H1 (cell line): ENCODE measurements at regions not wholly inside any gene's neighbourhood (a gene's known extent, or its start where the extent isn't known, plus 50 kb on each side); places are given as distances from the start of the nearest gene placed in this dataset.

ENCODE experiments used
- CTCF ChIA-PET: fragments of 300-600 bp; sonication (Branson Sonifier 250); formaldehyde crosslinking; loops from one replicate; lab custom pipeline; 2021; ENCODE audit not compliant: partially characterized antibody; lab: Charles Lee
- POLR2A ChIA-PET: fragments of 300-600 bp; sonication (Branson Sonifier 250); formaldehyde crosslinking; loops from one replicate; lab custom pipeline; 2021; ENCODE audit warnings: inconsistent platforms; ENCODE audit not compliant: partially characterized antibody; lab: Charles Lee
- DNase-seq, 2 experiments: peaks; one replicate each; pipeline versions ENCODE4 v3.0.0 to v3.0.0-alpha.2; 2010 to 2022; ENCODE audit warnings: low spot score in 2 of 2, low read depth in 1 of 2, mixed read lengths in 1 of 2
- FAIRE-seq: peaks from 2 replicates; lab custom pipeline; 2011; peaks lifted over from hg19 to GRCh38; lab: Jason Lieb, UNC
- H2AFZ ChIP-seq: 2 replicates; pipeline ENCODE4 v1.8.1; 2012; ENCODE audit warnings: low read length, inconsistent platforms
- H2AK5ac ChIP-seq: 2 replicates; pipeline ENCODE4 v1.6.1; 2013; ENCODE audit warnings: low read depth, low read length
- H2BK120ac ChIP-seq: replicated peaks from 2 replicates; pipeline ENCODE3; 2013; ENCODE audit warnings: low read depth, low read length, inconsistent platforms
- H2BK12ac ChIP-seq: 2 replicates; pipeline ENCODE4 v1.6.1; 2013; ENCODE audit warnings: low read depth, low read length
- H2BK15ac ChIP-seq: 2 replicates; pipeline ENCODE4 v1.6.1; 2013; ENCODE audit warnings: low read length
- H2BK20ac ChIP-seq: 2 replicates; pipeline ENCODE4 v1.6.1; 2013; ENCODE audit warnings: low read length
- H2BK5ac ChIP-seq: 2 replicates; pipeline ENCODE4 v1.6.1; 2013; ENCODE audit warnings: low read depth, low read length
- H3K14ac ChIP-seq: 2 replicates; pipeline ENCODE4 v1.6.1; 2013; ENCODE audit warnings: inconsistent platforms; ENCODE audit not compliant: insufficient read length
- H3K18ac ChIP-seq: 2 replicates; pipeline ENCODE4 v1.6.1; 2013; ENCODE audit warnings: low read length; ENCODE audit errors: extremely low read depth
- H3K23ac ChIP-seq: 2 replicates; pipeline ENCODE4 v1.6.1; 2013; ENCODE audit warnings: inconsistent platforms; ENCODE audit not compliant: insufficient read length
- H3K23me2 ChIP-seq: 2 replicates; pipeline ENCODE4 v1.6.1; 2013; ENCODE audit warnings: low read depth, low read length
- H3K27ac ChIP-seq: 2 replicates; pipeline ENCODE4 v1.6.1; 2011; ENCODE audit warnings: low read depth, low read length, inconsistent platforms
- H3K27me3 ChIP-seq, 4 experiments: replicated peaks in 1 of 4; 1 replicate in 1 of 4; 2 replicates in 3 of 4; pipeline versions ENCODE4 v1.6.1 to v1.8.1; 2011 to 2013; ENCODE audit warnings: low read length in 3 of 4, mild to moderate bottlenecking in 3 of 4, inconsistent platforms in 2 of 4, mixed read lengths in 2 of 4, moderate library complexity in 1 of 4; ENCODE audit not compliant: control insufficient read depth in 3 of 4, insufficient read depth in 3 of 4; ENCODE audit errors: extremely low read depth in 1 of 4
- H3K36me3 ChIP-seq, 4 experiments: 2 replicates each; pipeline versions ENCODE4 v1.6.1 to v1.8.1; 2011 to 2013; ENCODE audit warnings: mild to moderate bottlenecking in 4 of 4, low read length in 3 of 4, moderate library complexity in 2 of 4, control low read depth in 1 of 4, inconsistent platforms in 1 of 4; ENCODE audit not compliant: insufficient read depth in 4 of 4, control insufficient read depth in 2 of 4
- H3K4ac ChIP-seq: replicated peaks from 2 replicates; pipeline ENCODE3; 2013; ENCODE audit warnings: low read length, low read depth, mixed read lengths, inconsistent platforms; ENCODE audit not compliant: insufficient read length
- H3K4me1 ChIP-seq, 4 experiments: replicated peaks in 1 of 4; 1 replicate in 1 of 4; 2 replicates in 3 of 4; pipeline versions ENCODE4 v1.6.1 to v1.8.1; 2011 to 2013; ENCODE audit warnings: low read length in 3 of 4, inconsistent platforms in 2 of 4, mixed read lengths in 1 of 4; ENCODE audit not compliant: insufficient read depth in 4 of 4, control insufficient read depth in 3 of 4
- H3K4me2 ChIP-seq, 2 experiments: 2 replicates each; pipeline versions ENCODE4 v1.6.1 to v1.8.1; 2011 to 2013; ENCODE audit warnings: low read depth in 2 of 2, low read length in 2 of 2, control low read depth in 1 of 2, inconsistent platforms in 1 of 2, mild to moderate bottlenecking in 1 of 2; ENCODE audit not compliant: insufficient read depth in 1 of 2
- H3K4me3 ChIP-seq, 4 experiments: fragments of 200-600, 300-600 bp in 1 of 4; sonication (generic), shearing (Covaris generic), sonication (Bioruptor Twin) in 1 of 4; 2 replicates each; pipeline versions ENCODE4 v1.5.1 to v1.8.1; 2011 to 2016; ENCODE audit warnings: low read length in 4 of 4, low read depth in 3 of 4, control low read depth in 2 of 4, inconsistent platforms in 2 of 4, mild to moderate bottlenecking in 2 of 4, mixed read lengths in 1 of 4, moderate library complexity in 1 of 4; ENCODE audit not compliant: insufficient read depth in 2 of 4; ENCODE audit errors: extremely low read depth in 1 of 4
- H3K56ac ChIP-seq: replicated peaks from 2 replicates; pipeline ENCODE3; 2013; ENCODE audit warnings: low read depth, mild to moderate bottlenecking, mixed read lengths, low read length, inconsistent platforms; ENCODE audit not compliant: insufficient read length
- H3K79me1 ChIP-seq: 2 replicates; pipeline ENCODE4 v1.6.1; 2013; ENCODE audit warnings: low read depth, low read length, control low read depth
- H3K79me2 ChIP-seq, 2 experiments: 2 replicates each; pipeline versions ENCODE4 v1.6.1 to v1.8.1; 2012 to 2013; ENCODE audit warnings: low read length in 2 of 2, mild to moderate bottlenecking in 2 of 2, inconsistent platforms in 1 of 2; ENCODE audit not compliant: insufficient read depth in 2 of 2, control insufficient read depth in 1 of 2
- H3K9ac ChIP-seq, 4 experiments: replicated peaks in 1 of 4; 1 replicate in 1 of 4; 2 replicates in 3 of 4; pipeline versions ENCODE4 v1.6.1 to v1.8.1; 2011 to 2013; ENCODE audit warnings: low read depth in 3 of 4, low read length in 3 of 4, control low read depth in 2 of 4, mild to moderate bottlenecking in 2 of 4, moderate library complexity in 2 of 4, inconsistent platforms in 1 of 4; ENCODE audit errors: extremely low read depth in 1 of 4
- H3K9me3 ChIP-seq, 2 experiments: 2 replicates each; pipeline versions ENCODE4 v1.6.1 to v1.8.1; 2012 to 2013; ENCODE audit warnings: mild to moderate bottlenecking in 2 of 2, moderate library complexity in 2 of 2, control low read depth in 1 of 2, inconsistent platforms in 1 of 2, low read depth in 1 of 2, low read length in 1 of 2, mixed read lengths in 1 of 2; ENCODE audit not compliant: insufficient read depth in 2 of 2
- H4K20me1 ChIP-seq, 2 experiments: replicated peaks in 1 of 2; 2 replicates each; pipeline versions ENCODE3 to v1.8.1; 2011 to 2013; ENCODE audit warnings: inconsistent platforms in 2 of 2, low read length in 2 of 2, mild to moderate bottlenecking in 1 of 2; ENCODE audit not compliant: insufficient read depth in 2 of 2, control insufficient read depth in 1 of 2
- H4K5ac ChIP-seq: 2 replicates; pipeline ENCODE4 v1.6.1; 2013; ENCODE audit warnings: low read length, low read depth, mixed read lengths, inconsistent platforms; ENCODE audit not compliant: insufficient read length
- H4K8ac ChIP-seq: 2 replicates; pipeline ENCODE4 v1.8.0; 2013; ENCODE audit warnings: mild to moderate bottlenecking, moderate library complexity, low read length, inconsistent platforms; ENCODE audit not compliant: insufficient read depth; ENCODE audit errors: extremely low read depth
- H4K91ac ChIP-seq: replicated peaks from 2 replicates; pipeline ENCODE3; 2013; ENCODE audit warnings: low read length, mixed read lengths, inconsistent platforms; ENCODE audit not compliant: insufficient read length
- EP300 ChIP-seq, 2 experiments: IDR thresholded peaks; 1 replicate in 1 of 2; 2 replicates in 1 of 2; pipeline ENCODE4 v1.6.1; 2011 to 2012; ENCODE audit warnings: low read depth in 2 of 2, low read length in 2 of 2, mild to moderate bottlenecking in 2 of 2, borderline replicate concordance in 1 of 2, inconsistent platforms in 1 of 2, moderate library complexity in 1 of 2
- KDM4A ChIP-seq: IDR thresholded peaks from one replicate; pipeline ENCODE4 v1.7.1; 2012; ENCODE audit warnings: low read depth, mild to moderate bottlenecking, moderate library complexity, low read length, inconsistent platforms; ENCODE audit not compliant: severe bottlenecking
- MAX ChIP-seq: IDR thresholded peaks from 2 replicates; pipeline ENCODE4 v1.6.1; 2012; ENCODE audit warnings: inconsistent platforms
- SIRT6 ChIP-seq: IDR thresholded peaks from one replicate; pipeline ENCODE4 v1.7.1; 2012; ENCODE audit warnings: low read length, inconsistent platforms
- WGBS, 2 experiments: shearing (Covaris generic) in 1 of 2; methylation state at CpG; one replicate each; pipeline versions ENCODE4 v1.1.6 to v1.1.7; 2013 to 2015; ENCODE audit warnings: low lambda C conversion rate in 2 of 2, mixed read lengths in 2 of 2, inconsistent platforms in 1 of 2, low coverage in 1 of 2, missing lambda C conversion rate in 1 of 2; ENCODE audit not compliant: insufficient replicate concordance in 2 of 2, insufficient coverage in 1 of 2, insufficient read length in 1 of 2; ENCODE audit errors: extremely low coverage in 1 of 2, missing lambda C conversion rate in 1 of 2; 5-methylcytosine and 5-hydroxymethylcytosine counted together

GRCh38 chr3:144308396-144308795, 336.8 kb downstream of the DIPK2A start:
- Histone ChIP-seq H2BK12ac (no peak overlapping the region), H3K27ac (no peak overlapping the region), H3K36me3 (no peaks in the 10 kb centered on the region), H3K18ac (no peak overlapping the region), H3K27me3 (no peaks in the 10 kb centered on the region), H3K14ac (no peak overlapping the region), H4K5ac (no peak overlapping the region), H3K79me2 (no peaks in the 10 kb centered on the region), H2BK15ac (no peak overlapping the region), H3K4ac (no peak overlapping the region), H3K56ac (no peak overlapping the region), H4K8ac (no peak overlapping the region), H3K4me2 (no peak overlapping the region), H2AFZ (no peak overlapping the region), H3K9me3 (peaks cover 3 to 6% of the 10 kb centered on the region in 2 experiments; a peak in 1 of 4 replicates), H3K23me2 (no peaks in the 10 kb centered on the region), H3K23ac (no peak overlapping the region), H3K4me1 (no peaks in the 10 kb centered on the region), H3K9ac (no peak overlapping the region), H2AK5ac (no peak overlapping the region), H3K79me1 (no peaks in the 10 kb centered on the region), H2BK20ac (no peak overlapping the region), H3K4me3 (no peak overlapping the region), H2BK5ac (no peak overlapping the region), H2BK120ac (no peak overlapping the region), H4K20me1 (no peaks in the 10 kb centered on the region), H4K91ac (no peak overlapping the region)
- TF ChIP-seq KDM4A = no peak
- no peak for TF ChIP-seq MAX
- TF ChIP-seq EP300 (IDR thresholded peaks at IDR 0.05; ENCODE audit: borderline replicate concordance in 1 of 2, low read depth in 2 of 2, low read length in 2 of 2) = no peak
- TF ChIP-seq SIRT6 = no peak
- POLR2A ChIA-PET = no interaction called here
- CTCF ChIA-PET = no interaction called here
- DNase-seq = no peak
- FAIRE-seq = no peak
- 95% methylated on average over 3 of the region's 3 CpGs; no CpG with 5 or more reads in 1 of the 2 experiments for WGBS, 2 experiments
